DOHH2 (cell line): ENCODE measurements at regions not wholly inside any gene's neighbourhood (a gene's known extent, or its start where the extent isn't known, plus 50 kb on each side); places are given as distances from the start of the nearest gene placed in this dataset.
"Not testable (repeated sequence)": the region's sequence is repeated elsewhere in the genome, so short reads cannot be mapped to it uniquely, and the experiment has no call there.

Experiments
- H3F3A ChIP-seq: fragments of 200-600 bp; sonication (generic), shearing (Covaris generic); 2 replicates; pipeline ENCODE4 v1.6.0; 2016; ENCODE audit warnings: antibody characterized with exemption, mild to moderate bottlenecking; ENCODE audit not compliant: control insufficient read depth, insufficient read depth
- H3K27ac ChIP-seq: fragments of 200-600 bp; sonication (generic); 2 replicates; pipeline ENCODE4 v1.5.1; 2014; ENCODE audit warnings: low read depth, mild to moderate bottlenecking, low read length, moderate library complexity
- H3K27me3 ChIP-seq: fragments of 200-600 bp; sonication (generic); 2 replicates; pipeline ENCODE4 v1.6.1; 2014; ENCODE audit warnings: mild to moderate bottlenecking, low read length, mixed read lengths; ENCODE audit not compliant: control insufficient read depth
- H3K36me3 ChIP-seq: fragments of 200-600 bp; sonication (generic); 2 replicates; pipeline ENCODE4 v1.6.1; 2014; ENCODE audit warnings: mild to moderate bottlenecking, low read length, moderate library complexity, mixed read lengths; ENCODE audit not compliant: control insufficient read depth
- H3K4me1 ChIP-seq: fragments of 200-600 bp; sonication (generic); 2 replicates; pipeline ENCODE4 v1.6.1; 2014; ENCODE audit warnings: mild to moderate bottlenecking, low read length, mixed read lengths; ENCODE audit not compliant: control insufficient read depth
- H3K4me2 ChIP-seq: fragments of 200-600 bp; sonication (generic); 2 replicates; pipeline ENCODE4 v1.6.0; 2014; ENCODE audit warnings: mild to moderate bottlenecking, low read length, moderate library complexity
- H3K4me3 ChIP-seq: fragments of 200-600 bp; sonication (generic); 2 replicates; pipeline ENCODE4 v1.5.1; 2014; ENCODE audit warnings: mild to moderate bottlenecking, low read length, mixed read lengths
- H3K79me2 ChIP-seq: fragments of 200-600 bp; sonication (generic); 2 replicates; pipeline ENCODE4 v1.6.1; 2014; ENCODE audit warnings: mild to moderate bottlenecking, low read length, mixed read lengths; ENCODE audit not compliant: control insufficient read depth
- H3K9me2 ChIP-seq: fragments of 200-600 bp; sonication (generic); replicated peaks from 2 replicates; pipeline ENCODE4 v1.6.1; 2014; ENCODE audit warnings: mild to moderate bottlenecking, low read length, mixed read lengths; ENCODE audit not compliant: control insufficient read depth
- H3K9me3 ChIP-seq: fragments of 200-600 bp; sonication (generic); 2 replicates; pipeline ENCODE4 v1.6.1; 2014; ENCODE audit warnings: antibody characterized with exemption, low read length, mixed read lengths; ENCODE audit not compliant: control insufficient read depth, insufficient read depth
- H4K20me1 ChIP-seq: fragments of 200-600 bp; sonication (generic); 2 replicates; pipeline ENCODE4 v1.6.0; 2014; ENCODE audit warnings: low read depth, mild to moderate bottlenecking, antibody characterized with exemption, low read length, moderate library complexity; ENCODE audit not compliant: control insufficient read depth, insufficient read depth
- CTCF ChIP-seq: fragments of 200-600 bp; sonication (generic); IDR thresholded peaks from one replicate; pipeline ENCODE4 v1.5.1; 2014; ENCODE audit warnings: antibody characterized with exemption, mild to moderate bottlenecking, low read depth, low read length; ENCODE audit not compliant: poor library complexity, severe bottlenecking
- EZH2phosphoT487 ChIP-seq: fragments of 200-600 bp; sonication (generic); IDR thresholded peaks from 2 replicates; pipeline ENCODE4 v1.6.1; 2017; ENCODE audit warnings: borderline replicate concordance, mild to moderate bottlenecking, antibody characterized with exemption, low read length, moderate library complexity, mixed read lengths

GRCh38 chr13:33410619-33411018 is 125.1 kb upstream of the STARD13 start:
- TF ChIP-seq CTCF, result no peak
- no peak for TF ChIP-seq EZH2phosphoT487
- no peaks in the 10 kb centered on the region for H3K4me1 ChIP-seq
- no peaks in the 10 kb centered on the region for H4K20me1 ChIP-seq
- H3K9me2 ChIP-seq, result no peaks in the 10 kb centered on the region
- H3K4me2 ChIP-seq, result no peak overlapping the region
- H3F3A ChIP-seq, result no peaks in the 10 kb centered on the region
- no peaks in the 10 kb centered on the region for H3K9me3 ChIP-seq
- no peaks in the 10 kb centered on the region for H3K36me3 ChIP-seq
- H3K27me3 ChIP-seq, result no peaks in the 10 kb centered on the region
- H3K4me3 ChIP-seq, result no peak overlapping the region
- H3K27ac ChIP-seq, result no peak overlapping the region
- H3K79me2 ChIP-seq, result no peaks in the 10 kb centered on the region

- H3K9me2 ChIP-seq, result no peaks in the 10 kb centered on the region
- no peak overlapping the region for H3K4me2 ChIP-seq
- TF ChIP-seq CTCF (no peak), EZH2phosphoT487 (no peak)
These were observed 125.8 kb upstream of the STARD13 start for GRCh38 chr13:33411312-33411711.

GRCh38 chr13:33415822-33416221 is 130.3 kb upstream of the STARD13 start:
- H3K9me2 ChIP-seq, result no peaks in the 10 kb centered on the region
- H3K36me3 ChIP-seq, result no peaks in the 10 kb centered on the region
- H3K79me2 ChIP-seq, result no peaks in the 10 kb centered on the region
- H4K20me1 ChIP-seq, result no peaks in the 10 kb centered on the region
- H3K27me3 ChIP-seq, result no peaks in the 10 kb centered on the region
- no peaks in the 10 kb centered on the region for H3F3A ChIP-seq
- H3K4me1 ChIP-seq, result no peaks in the 10 kb centered on the region
- no peak overlapping the region for H3K27ac ChIP-seq
- H3K4me3 ChIP-seq, result no peak overlapping the region
- no peaks in the 10 kb centered on the region for H3K9me3 ChIP-seq
- TF ChIP-seq EZH2phosphoT487 (no peak), CTCF (no peak)
- H3K4me2 ChIP-seq, result no peak overlapping the region

More at GRCh38 chr13:33411312-33411711, 125.8 kb upstream of the STARD13 start:
- no peaks in the 10 kb centered on the region for H3K79me2 ChIP-seq
- H3K27me3 ChIP-seq, result no peaks in the 10 kb centered on the region
- H3F3A ChIP-seq, result no peaks in the 10 kb centered on the region
- H3K27ac ChIP-seq, result no peak overlapping the region
- no peaks in the 10 kb centered on the region for H3K4me1 ChIP-seq
- H4K20me1 ChIP-seq, result no peaks in the 10 kb centered on the region
- no peaks in the 10 kb centered on the region for H3K36me3 ChIP-seq
- H3K4me3 ChIP-seq, result no peak overlapping the region
- H3K9me3 ChIP-seq, result no peaks in the 10 kb centered on the region

- not testable (repeated sequence) for H3K9me3 ChIP-seq, H3K4me3 ChIP-seq, H3K4me1 ChIP-seq, H3F3A ChIP-seq, H3K27ac ChIP-seq, H3K36me3 ChIP-seq, H3K27me3 ChIP-seq, H3K4me2 ChIP-seq, H3K79me2 ChIP-seq, H4K20me1 ChIP-seq, H3K9me2 ChIP-seq
These were observed 132.8 kb upstream of the STARD13 start for GRCh38 chr13:33418224-33418953.

GRCh38 chr13:33420117-33420516 is 134.6 kb upstream of the STARD13 start:
- not testable (repeated sequence) for H4K20me1 ChIP-seq, H3F3A ChIP-seq, H3K9me2 ChIP-seq, H3K4me1 ChIP-seq, H3K27ac ChIP-seq, H3K27me3 ChIP-seq, H3K79me2 ChIP-seq, H3K4me2 ChIP-seq, H3K4me3 ChIP-seq, H3K9me3 ChIP-seq, H3K36me3 ChIP-seq
